ENCODE measurements at regions not wholly inside any gene's neighbourhood (a gene's known extent, or its start where the extent isn't known, plus 50 kb on each side); places are given as distances from the start of the nearest gene placed in this dataset.

GRCh38 chr1:229943988-229944743 lies 122.9 kb upstream of the GALNT2 start:
- Mint-ChIP-seq H3K36me3 (no peaks in the 10 kb centered on the region), H3K27me3 (peaks cover 4 to 13% of the 10 kb centered on the region in 2 donors), H3K9me3 (peaks cover 0 to 2% (median 0%) of the 10 kb centered on the region in 8 donors), H3K27ac (no peak overlapping the region), H3K4me1 (peaks cover 0 to 4% (median 0%) of the 10 kb centered on the region in 4 donors), H3K4me3 (no peak overlapping the region)
- H3K4me1 ChIP-seq (ENCODE audit: insufficient read depth, low read length): no peaks in the 10 kb centered on the region
- no peak overlapping the region for H3K27ac ChIP-seq (ENCODE audit: low read depth, low read length)
- H3K36me3 ChIP-seq (ENCODE audit: insufficient read depth, low read length): no peaks in the 10 kb centered on the region
- DNase-seq: no peak
- no peak overlapping the region for H3K4me3 ChIP-seq (ENCODE audit: low read length in 2 of 2)
- H3K9me3 ChIP-seq (ENCODE audit: control insufficient read depth in 1 of 2, low read length in 2 of 2): no peaks in the 10 kb centered on the region
- CTCF ChIA-PET (ENCODE audit: partially characterized antibody): no interaction called here
- intact Hi-C loops (cut with micrococcal nuclease): no loop called here
- POLR2A ChIA-PET (ENCODE audit: partially characterized antibody): no interaction called here
- H3K27me3 ChIP-seq (ENCODE audit: insufficient read depth, low read length): no peaks in the 10 kb centered on the region

- Mint-ChIP-seq H3K4me1 (peaks cover 0 to 4% (median 0%) of the 10 kb centered on the region in 4 donors), H3K27me3 (peaks cover 4 to 9% of the 10 kb centered on the region in 2 donors), H3K4me3 (no peak overlapping the region), H3K27ac (no peak overlapping the region), H3K36me3 (no peaks in the 10 kb centered on the region), H3K9me3 (peaks cover 0 to 2% (median 0%) of the 10 kb centered on the region in 8 donors)
- intact Hi-C loops (cut with micrococcal nuclease): no loop called here
- CTCF ChIA-PET (ENCODE audit: partially characterized antibody): no interaction called here
- Histone ChIP-seq H3K27me3 (ENCODE audit: insufficient read depth, low read length) (no peaks in the 10 kb centered on the region), H3K4me3 (ENCODE audit: low read length in 2 of 2) (no peak overlapping the region), H3K27ac (ENCODE audit: low read depth, low read length) (no peak overlapping the region), H3K9me3 (ENCODE audit: control insufficient read depth in 1 of 2, low read length in 2 of 2) (no peaks in the 10 kb centered on the region), H3K4me1 (ENCODE audit: insufficient read depth, low read length) (no peaks in the 10 kb centered on the region), H3K36me3 (ENCODE audit: insufficient read depth, low read length) (no peaks in the 10 kb centered on the region)
- no peak for DNase-seq
- POLR2A ChIA-PET (ENCODE audit: partially characterized antibody): no interaction called here
These were observed 121.2 kb upstream of the GALNT2 start for GRCh38 chr1:229945795-229946194.

GRCh38 chr1:229947968-229948367 lies 119.1 kb upstream of the GALNT2 start:
- no peak for DNase-seq
- ChIA-PET POLR2A (ENCODE audit: partially characterized antibody) (no interaction called here), CTCF (ENCODE audit: partially characterized antibody) (interaction anchor here (1.1 kb wide), 1 partner anchor 219 kb away, joined by 3 read pairs; no protein-coding TSS in a partner anchor)
- H3K36me3 ChIP-seq (ENCODE audit: insufficient read depth, low read length): no peaks in the 10 kb centered on the region
- Mint-ChIP-seq H3K27me3 (peaks cover 3% of the 10 kb centered on the region in 2 donors), H3K4me3 (no peak overlapping the region), H3K27ac (no peak overlapping the region), H3K4me1 (no peaks in the 10 kb centered on the region), H3K36me3 (no peaks in the 10 kb centered on the region), H3K9me3 (peaks cover 0 to 2% (median 0%) of the 10 kb centered on the region in 8 donors)
- no peak overlapping the region for H3K4me3 ChIP-seq (ENCODE audit: low read length in 2 of 2)
- H3K27me3 ChIP-seq (ENCODE audit: insufficient read depth, low read length): no peaks in the 10 kb centered on the region
- intact Hi-C loops (cut with micrococcal nuclease): no loop called here
- H3K4me1 ChIP-seq (ENCODE audit: insufficient read depth, low read length): no peaks in the 10 kb centered on the region
- H3K9me3 ChIP-seq (ENCODE audit: control insufficient read depth in 1 of 2, low read length in 2 of 2): no peaks in the 10 kb centered on the region
- no peak overlapping the region for H3K27ac ChIP-seq (ENCODE audit: low read depth, low read length)

GRCh38 chr1:229948438-229948837 lies 118.6 kb upstream of the GALNT2 start:
- no peaks in the 10 kb centered on the region for H3K36me3 ChIP-seq (ENCODE audit: insufficient read depth, low read length)
- intact Hi-C loops (cut with micrococcal nuclease): no loop called here
- Mint-ChIP-seq H3K4me3 (no peak overlapping the region), H3K4me1 (peaks cover 0 to 4% (median 2%) of the 10 kb centered on the region in 4 donors), H3K27me3 (peaks cover 3% of the 10 kb centered on the region in 2 donors), H3K36me3 (no peaks in the 10 kb centered on the region), H3K27ac (no peak overlapping the region), H3K9me3 (peaks cover 0 to under 1% (median 0%) of the 10 kb centered on the region in 8 donors)
- H3K4me1 ChIP-seq (ENCODE audit: insufficient read depth, low read length): no peaks in the 10 kb centered on the region
- H3K27ac ChIP-seq (ENCODE audit: low read depth, low read length): no peak overlapping the region
- no peak for DNase-seq
- ChIA-PET CTCF (ENCODE audit: partially characterized antibody) (interaction anchor here (1.1 kb wide), 1 partner anchor 218 kb away, joined by 3 read pairs; no protein-coding TSS in a partner anchor), POLR2A (ENCODE audit: partially characterized antibody) (no interaction called here)
- no peaks in the 10 kb centered on the region for H3K27me3 ChIP-seq (ENCODE audit: insufficient read depth, low read length)
- no peaks in the 10 kb centered on the region for H3K9me3 ChIP-seq (ENCODE audit: control insufficient read depth in 1 of 2, low read length in 2 of 2)
- H3K4me3 ChIP-seq (ENCODE audit: low read length in 2 of 2): no peak overlapping the region

- intact Hi-C loops (cut with micrococcal nuclease): no loop called here
- H3K4me3 Mint-ChIP-seq: no peak overlapping the region
- Histone ChIP-seq H3K9me3 (ENCODE audit: control insufficient read depth in 1 of 2, low read length in 2 of 2) (no peaks in the 10 kb centered on the region), H3K27ac (ENCODE audit: low read depth, low read length) (no peak overlapping the region), H3K4me1 (ENCODE audit: insufficient read depth, low read length) (no peaks in the 10 kb centered on the region), H3K27me3 (ENCODE audit: insufficient read depth, low read length) (no peaks in the 10 kb centered on the region), H3K36me3 (ENCODE audit: insufficient read depth, low read length) (no peaks in the 10 kb centered on the region), H3K4me3 (ENCODE audit: low read length in 2 of 2) (no peak overlapping the region)
- no peaks in the 10 kb centered on the region for H3K9me3 Mint-ChIP-seq
- DNase-seq: no peak
- peaks cover 3% of the 10 kb centered on the region in 2 donors for H3K27me3 Mint-ChIP-seq
- no peak overlapping the region for H3K27ac Mint-ChIP-seq
- H3K4me1 Mint-ChIP-seq: peaks cover 0 to 10% (median 7%) of the 10 kb centered on the region in 4 donors
- H3K36me3 Mint-ChIP-seq: no peaks in the 10 kb centered on the region
- CTCF ChIA-PET (ENCODE audit: partially characterized antibody): no interaction called here
- POLR2A ChIA-PET (ENCODE audit: partially characterized antibody): no interaction called here
These were observed 117.5 kb upstream of the GALNT2 start for GRCh38 chr1:229949500-229949899.

GRCh38 chr1:229950020-229950419 lies 117.0 kb upstream of the GALNT2 start:
- no peaks in the 10 kb centered on the region for H3K9me3 Mint-ChIP-seq
- CTCF ChIA-PET (ENCODE audit: partially characterized antibody): no interaction called here
- no peak overlapping the region for H3K27ac ChIP-seq (ENCODE audit: low read depth, low read length)
- no peaks in the 10 kb centered on the region for H3K27me3 ChIP-seq (ENCODE audit: insufficient read depth, low read length)
- H3K4me1 ChIP-seq (ENCODE audit: insufficient read depth, low read length): no peaks in the 10 kb centered on the region
- H3K4me3 ChIP-seq (ENCODE audit: low read length in 2 of 2): no peak overlapping the region
- POLR2A ChIA-PET (ENCODE audit: partially characterized antibody): no interaction called here
- intact Hi-C loops (cut with micrococcal nuclease): loop anchor here (5.0 kb wide), 1 partner anchor 48 kb away; no protein-coding TSS in a partner anchor
- no peak for DNase-seq
- H3K27ac Mint-ChIP-seq: no peak overlapping the region
- peaks cover 3% of the 10 kb centered on the region in 2 donors for H3K27me3 Mint-ChIP-seq
- no peaks in the 10 kb centered on the region for H3K9me3 ChIP-seq (ENCODE audit: control insufficient read depth in 1 of 2, low read length in 2 of 2)
- no peaks in the 10 kb centered on the region for H3K36me3 ChIP-seq (ENCODE audit: insufficient read depth, low read length)
- H3K4me1 Mint-ChIP-seq: peaks cover 0 to 13% (median 8%) of the 10 kb centered on the region in 4 donors
- H3K4me3 Mint-ChIP-seq: no peak overlapping the region
- H3K36me3 Mint-ChIP-seq: no peaks in the 10 kb centered on the region

DNA sequence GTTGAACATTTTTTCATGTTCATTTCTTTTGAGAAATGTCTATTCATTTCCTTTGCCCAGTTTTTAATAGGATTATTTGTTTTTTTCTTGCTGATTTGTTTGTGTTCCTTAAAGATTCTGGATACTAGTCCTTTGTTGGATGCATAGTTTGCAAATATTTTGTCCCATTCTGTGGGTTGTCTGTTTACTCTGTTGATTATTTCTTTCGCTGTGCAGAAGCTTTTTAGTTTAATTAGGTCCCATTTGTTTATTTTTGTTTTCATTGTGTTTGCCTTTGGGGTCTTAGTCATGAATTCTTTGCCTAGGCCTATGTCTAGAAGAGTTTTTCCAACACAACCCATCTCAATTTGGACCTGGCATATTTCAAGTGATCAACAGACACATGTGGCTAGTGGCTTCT lies 116.1 kb upstream of the GALNT2 start:
- H3K4me3 Mint-ChIP-seq: no peak overlapping the region
- H3K36me3 Mint-ChIP-seq: no peaks in the 10 kb centered on the region
- no peak overlapping the region for H3K27ac Mint-ChIP-seq
- DNase-seq: no peak
- no peak overlapping the region for H3K27ac ChIP-seq (ENCODE audit: low read depth, low read length)
- H3K4me1 Mint-ChIP-seq: peaks cover 0 to 13% (median 8%) of the 10 kb centered on the region in 4 donors
- no peaks in the 10 kb centered on the region for H3K36me3 ChIP-seq (ENCODE audit: insufficient read depth, low read length)
- intact Hi-C loops (cut with micrococcal nuclease): loop anchor here (5.0 kb wide), 1 partner anchor 49 kb away; no protein-coding TSS in a partner anchor
- ChIA-PET POLR2A (ENCODE audit: partially characterized antibody) (no interaction called here), CTCF (ENCODE audit: partially characterized antibody) (no interaction called here)
- no peaks in the 10 kb centered on the region for H3K9me3 Mint-ChIP-seq
- H3K4me3 ChIP-seq (ENCODE audit: low read length in 2 of 2): no peak overlapping the region
- H3K4me1 ChIP-seq (ENCODE audit: insufficient read depth, low read length): no peaks in the 10 kb centered on the region
- no peaks in the 10 kb centered on the region for H3K9me3 ChIP-seq (ENCODE audit: control insufficient read depth in 1 of 2, low read length in 2 of 2)
- no peaks in the 10 kb centered on the region for H3K27me3 ChIP-seq (ENCODE audit: insufficient read depth, low read length)
- peaks cover 1 to 3% of the 10 kb centered on the region in 2 donors for H3K27me3 Mint-ChIP-seq

Data from CD4-positive, alpha-beta memory T cell (primary cell).